GM10266 (cell line): ENCODE measurements at regions not wholly inside any gene's neighbourhood (a gene's known extent, or its start where the extent isn't known, plus 50 kb on each side); places are given as distances from the start of the nearest gene placed in this dataset.

ENCODE experiments used
- DNase-seq: peaks from one replicate; pipeline ENCODE4 v3.0.0; 2012; ENCODE audit errors: extremely low spot score
- TF ChIP-seq, protein P1 (sequence below): IDR thresholded peaks from 2 replicates; pipeline ENCODE4 v1.5.1; 2012; ENCODE audit warnings: mild to moderate bottlenecking, low read depth; ENCODE audit not compliant: control insufficient read depth, insufficient read depth; ENCODE audit errors: missing control alignments

GRCh38 chr12:97005174-97005573 is 98.1 kb downstream of the NEDD1 start:
- no peak for DNase-seq
- TF ChIP-seq, protein P1, sequence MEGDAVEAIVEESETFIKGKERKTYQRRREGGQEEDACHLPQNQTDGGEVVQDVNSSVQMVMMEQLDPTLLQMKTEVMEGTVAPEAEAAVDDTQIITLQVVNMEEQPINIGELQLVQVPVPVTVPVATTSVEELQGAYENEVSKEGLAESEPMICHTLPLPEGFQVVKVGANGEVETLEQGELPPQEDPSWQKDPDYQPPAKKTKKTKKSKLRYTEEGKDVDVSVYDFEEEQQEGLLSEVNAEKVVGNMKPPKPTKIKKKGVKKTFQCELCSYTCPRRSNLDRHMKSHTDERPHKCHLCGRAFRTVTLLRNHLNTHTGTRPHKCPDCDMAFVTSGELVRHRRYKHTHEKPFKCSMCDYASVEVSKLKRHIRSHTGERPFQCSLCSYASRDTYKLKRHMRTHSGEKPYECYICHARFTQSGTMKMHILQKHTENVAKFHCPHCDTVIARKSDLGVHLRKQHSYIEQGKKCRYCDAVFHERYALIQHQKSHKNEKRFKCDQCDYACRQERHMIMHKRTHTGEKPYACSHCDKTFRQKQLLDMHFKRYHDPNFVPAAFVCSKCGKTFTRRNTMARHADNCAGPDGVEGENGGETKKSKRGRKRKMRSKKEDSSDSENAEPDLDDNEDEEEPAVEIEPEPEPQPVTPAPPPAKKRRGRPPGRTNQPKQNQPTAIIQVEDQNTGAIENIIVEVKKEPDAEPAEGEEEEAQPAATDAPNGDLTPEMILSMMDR = no peak

GRCh38 chr12:97005646-97006045 is 98.6 kb downstream of the NEDD1 start:
- TF ChIP-seq, protein P1 = no peak
- DNase-seq = no peak

DNA sequence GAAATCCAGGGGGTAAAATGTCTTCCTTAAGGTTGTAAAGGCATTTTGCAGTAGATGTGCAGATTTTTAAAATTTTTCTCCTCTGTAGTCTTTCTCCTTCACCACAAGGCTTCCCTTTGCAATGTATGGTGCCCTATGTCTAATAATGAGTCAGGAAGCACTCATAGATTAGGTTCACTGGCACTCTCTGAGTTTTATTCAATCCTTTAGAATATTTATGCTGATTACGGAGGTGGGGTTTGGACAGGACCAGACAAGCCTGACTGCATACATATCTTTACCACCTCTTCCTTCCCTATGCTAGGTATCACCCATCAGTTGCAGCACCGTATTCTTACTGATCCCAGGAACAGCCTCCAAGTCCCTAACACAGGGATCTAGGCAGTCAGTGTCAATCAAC is 99.5 kb downstream of the NEDD1 start:
- TF ChIP-seq, protein P1 = no peak
- no peak for DNase-seq

DNA sequence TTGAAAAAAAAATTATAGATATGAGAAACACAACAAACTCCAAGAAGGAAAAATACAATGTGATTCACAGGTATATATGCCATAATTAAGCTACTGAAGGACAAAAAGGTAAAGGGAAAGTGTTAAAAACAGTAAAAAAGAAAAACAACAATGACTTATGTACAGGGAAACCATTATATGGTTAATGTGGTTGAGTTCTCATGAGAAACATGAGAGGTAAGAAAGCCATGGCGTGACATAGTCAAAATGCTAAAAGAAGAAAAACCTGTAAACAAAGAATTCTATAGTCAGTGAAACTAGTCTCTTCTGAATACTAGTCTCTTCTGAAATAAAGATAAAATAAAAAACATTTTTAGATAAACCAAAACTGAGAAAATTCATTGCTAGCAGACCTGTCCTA is 109.1 kb downstream of the NEDD1 start:
- TF ChIP-seq, protein P1 = no peak
- no peak for DNase-seq

GRCh38 chr12:97017213-97017612 is 110.2 kb downstream of the NEDD1 start:
- TF ChIP-seq, protein P1 = no peak
- no peak for DNase-seq

DNA sequence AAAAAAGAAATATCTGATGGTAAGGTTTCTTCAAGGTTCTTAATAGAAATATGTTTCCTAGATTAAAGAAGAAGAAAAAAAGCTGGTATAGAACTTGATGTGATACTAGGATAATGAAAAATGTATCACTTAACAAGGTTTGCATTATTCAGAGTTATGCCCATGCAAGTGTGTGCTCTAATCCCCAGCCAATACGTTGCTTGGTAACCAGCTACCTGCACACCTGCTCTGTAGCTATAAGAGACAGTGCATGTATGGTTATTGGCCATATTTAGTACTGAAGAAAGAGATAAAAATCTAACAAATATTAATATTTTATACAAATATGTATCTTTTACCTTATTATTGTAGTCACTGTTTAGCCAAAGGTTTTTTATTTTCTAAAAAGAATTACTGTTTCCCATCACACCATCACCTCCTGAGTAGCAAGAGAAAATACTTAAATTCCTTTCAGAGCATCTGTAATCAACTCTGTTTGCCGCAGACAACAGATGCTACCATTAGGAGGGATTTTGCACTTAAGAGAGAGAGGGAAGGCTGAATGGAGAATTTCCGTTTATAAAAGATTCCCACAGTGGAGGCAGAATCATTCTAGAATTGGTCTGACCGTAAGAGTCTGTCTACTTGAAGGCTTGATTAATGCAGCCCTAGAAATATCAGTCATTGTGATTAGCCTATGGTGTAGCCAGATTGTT is 115.6 kb downstream of the NEDD1 start:
- DNase-seq = no peak
- TF ChIP-seq, protein P1 = no peak

DNA sequence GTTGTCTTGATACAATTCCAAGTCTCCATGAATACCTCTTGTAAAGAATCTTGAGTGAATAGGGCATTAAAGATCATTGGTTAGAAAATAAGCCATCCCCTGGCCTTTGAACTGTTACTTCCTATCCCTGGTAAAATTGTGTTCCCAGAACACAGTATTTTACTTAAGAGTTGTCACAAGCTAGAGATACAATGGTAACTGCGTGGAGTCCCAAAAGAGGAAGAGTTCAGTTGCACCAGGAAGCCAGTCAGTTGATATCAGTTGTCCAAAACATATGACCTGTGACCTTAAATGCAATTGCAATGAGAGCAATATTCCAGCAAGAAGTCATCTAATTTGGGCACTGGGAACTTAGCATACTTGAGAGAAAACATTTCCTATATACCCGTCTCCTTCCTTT is 117.3 kb downstream of the NEDD1 start:
- DNase-seq = no peak

More for the DNA sequence above, 117.3 kb downstream of the NEDD1 start:
- TF ChIP-seq, protein P1 = no peak
